ENCODE measurements at regions not wholly inside any gene's neighbourhood (a gene's known extent, or its start where the extent isn't known, plus 50 kb on each side); places are given as distances from the start of the nearest gene placed in this dataset.
"Not testable (repeated sequence)": the region's sequence is repeated elsewhere in the genome, so short reads cannot be mapped to it uniquely, and the experiment has no call there.

DNA sequence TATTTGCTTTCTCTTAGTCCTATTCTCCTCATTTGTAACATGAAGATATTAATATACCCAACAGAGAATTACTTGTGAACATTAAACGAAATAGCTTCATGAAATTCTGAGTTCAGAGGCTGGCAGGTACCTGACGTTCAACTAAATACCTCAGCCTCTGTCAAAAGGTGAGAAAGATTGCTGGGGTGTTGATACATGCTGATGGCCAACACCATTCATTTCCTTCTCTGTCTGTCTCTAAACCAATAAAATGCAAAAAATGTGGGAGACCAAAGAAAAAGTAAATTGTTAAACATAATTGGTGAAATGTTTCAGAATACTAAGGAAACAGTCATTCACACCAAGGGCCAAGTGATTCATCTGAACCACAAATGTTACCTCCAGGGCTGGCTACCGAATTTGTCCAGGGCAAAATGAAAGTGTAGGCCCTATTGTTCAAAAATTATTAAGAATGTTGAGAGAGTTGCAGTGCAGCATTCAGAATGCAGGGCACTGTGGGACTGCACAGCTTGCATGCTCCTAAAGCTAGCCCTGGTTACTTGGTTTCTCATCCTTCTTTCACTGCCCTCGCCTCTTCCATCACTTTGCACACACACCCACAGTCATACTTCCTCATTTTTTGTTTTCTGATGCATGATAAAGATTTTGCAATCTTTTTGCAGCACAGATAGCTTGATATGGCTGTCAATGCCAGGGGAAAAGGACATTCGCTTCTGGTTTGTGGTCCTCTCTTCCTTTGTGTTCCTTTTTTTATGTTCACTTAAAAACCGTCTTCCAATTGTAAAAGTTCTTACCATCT is 414.3 kb upstream of the NR5A2 start:
- intact Hi-C loops (cut with DNase I) = no loop called here
- TF ChIP-seq POLR2AphosphoS5 (IDR thresholded peaks at IDR 0.05; ENCODE audit: insufficient read depth in 1 of 2, low read depth in 1 of 2) (no peak), POLR2A (IDR thresholded peaks at IDR 0.05) (no peak)
- TF ChIP-seq, protein P1, sequence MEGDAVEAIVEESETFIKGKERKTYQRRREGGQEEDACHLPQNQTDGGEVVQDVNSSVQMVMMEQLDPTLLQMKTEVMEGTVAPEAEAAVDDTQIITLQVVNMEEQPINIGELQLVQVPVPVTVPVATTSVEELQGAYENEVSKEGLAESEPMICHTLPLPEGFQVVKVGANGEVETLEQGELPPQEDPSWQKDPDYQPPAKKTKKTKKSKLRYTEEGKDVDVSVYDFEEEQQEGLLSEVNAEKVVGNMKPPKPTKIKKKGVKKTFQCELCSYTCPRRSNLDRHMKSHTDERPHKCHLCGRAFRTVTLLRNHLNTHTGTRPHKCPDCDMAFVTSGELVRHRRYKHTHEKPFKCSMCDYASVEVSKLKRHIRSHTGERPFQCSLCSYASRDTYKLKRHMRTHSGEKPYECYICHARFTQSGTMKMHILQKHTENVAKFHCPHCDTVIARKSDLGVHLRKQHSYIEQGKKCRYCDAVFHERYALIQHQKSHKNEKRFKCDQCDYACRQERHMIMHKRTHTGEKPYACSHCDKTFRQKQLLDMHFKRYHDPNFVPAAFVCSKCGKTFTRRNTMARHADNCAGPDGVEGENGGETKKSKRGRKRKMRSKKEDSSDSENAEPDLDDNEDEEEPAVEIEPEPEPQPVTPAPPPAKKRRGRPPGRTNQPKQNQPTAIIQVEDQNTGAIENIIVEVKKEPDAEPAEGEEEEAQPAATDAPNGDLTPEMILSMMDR (IDR thresholded peaks at IDR 0.05) = no peak
- Histone ChIP-seq H3K27ac (no peak overlapping the region), H3K9me3 (no peaks in the 10 kb centered on the region), H3K27me3 (no peaks in the 10 kb centered on the region), H3K4me1 (no peaks in the 10 kb centered on the region), H3K4me3 (no peak overlapping the region), H3K36me3 (no peaks in the 10 kb centered on the region)
- DNase-seq (ENCODE audit: extremely low spot score in 2 of 2) = no peak

- no peak overlapping the region for H3K4me3 ChIP-seq
- no peaks in the 10 kb centered on the region for H3K27me3 ChIP-seq
- H3K27ac ChIP-seq = no peak overlapping the region
- no peaks in the 10 kb centered on the region for H3K9me3 ChIP-seq
- H3K36me3 ChIP-seq = no peaks in the 10 kb centered on the region
- DNase-seq (ENCODE audit: extremely low spot score in 2 of 2) = no peak
- no peaks in the 10 kb centered on the region for H3K4me1 ChIP-seq
- intact Hi-C loops (cut with DNase I) = no loop called here
- TF ChIP-seq POLR2AphosphoS5 (IDR thresholded peaks at IDR 0.05; ENCODE audit: insufficient read depth in 1 of 2, low read depth in 1 of 2) (no peak), POLR2A (IDR thresholded peaks at IDR 0.05) (no peak)
- TF ChIP-seq, protein P1 (IDR thresholded peaks at IDR 0.05) = no peak
These were observed 410.6 kb upstream of the NR5A2 start for GRCh38 chr1:199616947-199617346.

DNA sequence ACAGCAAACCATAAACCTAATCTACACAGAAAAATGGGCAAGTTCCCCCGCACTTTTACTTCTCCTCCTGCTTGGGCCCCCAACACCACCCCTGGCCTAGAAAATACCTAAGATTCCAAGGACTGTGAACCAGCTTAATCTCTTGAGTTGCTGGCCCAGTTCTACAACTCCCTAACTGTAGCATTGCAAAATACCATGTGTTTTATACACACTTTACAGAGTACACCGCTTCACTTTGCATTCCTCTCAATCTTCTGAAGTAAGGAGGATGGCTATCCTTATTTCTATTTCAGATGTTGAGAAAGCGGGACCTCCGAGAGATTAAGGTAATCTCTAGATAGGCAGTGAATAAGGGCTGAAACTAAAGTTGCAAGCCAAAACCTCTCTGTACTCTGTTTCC is 408.3 kb upstream of the NR5A2 start:
- H3K27me3 ChIP-seq = no peaks in the 10 kb centered on the region
- H3K4me3 ChIP-seq = no peak overlapping the region
- no peaks in the 10 kb centered on the region for H3K36me3 ChIP-seq
- DNase-seq (ENCODE audit: extremely low spot score in 2 of 2) = no peak
- intact Hi-C loops (cut with DNase I) = no loop called here
- H3K27ac ChIP-seq = no peak overlapping the region
- no peaks in the 10 kb centered on the region for H3K4me1 ChIP-seq
- no peaks in the 10 kb centered on the region for H3K9me3 ChIP-seq
- no peak for TF ChIP-seq POLR2AphosphoS5 (IDR thresholded peaks at IDR 0.05; ENCODE audit: insufficient read depth in 1 of 2, low read depth in 1 of 2)
- TF ChIP-seq POLR2A (IDR thresholded peaks at IDR 0.05) = no peak
- TF ChIP-seq, protein P1 (IDR thresholded peaks at IDR 0.05) = no peak

DNA sequence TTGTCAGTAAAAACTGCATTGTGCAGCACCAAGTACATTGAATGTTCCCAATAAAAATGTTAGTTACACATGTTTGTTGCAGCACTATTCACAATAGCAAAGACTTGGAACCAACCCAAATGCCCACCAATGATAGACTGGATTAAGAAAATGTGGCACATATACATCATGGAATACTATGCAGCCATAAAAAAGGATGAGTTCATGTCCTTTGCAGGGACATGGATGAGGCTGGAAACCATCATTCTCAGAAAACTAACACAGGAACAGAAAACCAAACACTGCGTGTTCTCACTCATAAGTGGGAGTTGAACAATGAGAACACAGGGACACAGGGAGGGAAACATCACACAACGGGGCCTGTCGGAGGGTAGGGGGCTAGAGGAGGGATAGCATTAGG is 401.3 kb upstream of the NR5A2 start:
- H3K9me3 ChIP-seq, H3K4me3 ChIP-seq: not testable (repeated sequence)

DNA sequence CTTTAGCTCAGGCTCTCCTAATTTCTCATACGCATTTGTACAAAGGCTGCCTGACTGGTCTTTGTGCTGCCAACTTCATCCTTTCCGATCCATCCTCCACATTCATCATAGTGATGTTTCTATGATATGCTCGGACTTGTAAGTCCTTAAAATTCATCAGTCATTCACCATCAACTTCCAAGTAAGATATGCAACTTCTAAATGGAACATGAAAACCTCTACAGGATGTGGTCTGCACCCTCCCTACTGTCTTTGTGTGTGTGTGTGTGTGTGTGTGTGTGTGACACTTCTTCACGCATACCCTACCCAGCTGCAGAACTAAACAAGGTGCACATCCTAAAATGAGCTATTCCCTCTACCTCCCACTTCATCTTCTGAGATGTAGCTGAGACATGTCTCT is 397.9 kb upstream of the NR5A2 start:
- no peak overlapping the region for H3K27ac ChIP-seq
- intact Hi-C loops (cut with DNase I) = no loop called here
- no peak for TF ChIP-seq POLR2A (IDR thresholded peaks at IDR 0.05)
- TF ChIP-seq, protein P1 (IDR thresholded peaks at IDR 0.05) = no peak
- H3K4me3 ChIP-seq = no peak overlapping the region
- no peaks in the 10 kb centered on the region for H3K9me3 ChIP-seq
- no peaks in the 10 kb centered on the region for H3K36me3 ChIP-seq
- no peaks in the 10 kb centered on the region for H3K27me3 ChIP-seq
- no peaks in the 10 kb centered on the region for H3K4me1 ChIP-seq
- no peak for DNase-seq (ENCODE audit: extremely low spot score in 2 of 2)

More for the DNA sequence above, 401.3 kb upstream of the NR5A2 start:
- H3K27me3 ChIP-seq; H3K4me1 ChIP-seq; H3K27ac ChIP-seq; DNase-seq (ENCODE audit: extremely low spot score in 2 of 2); intact Hi-C loops (cut with DNase I); H3K36me3 ChIP-seq: not testable (repeated sequence)

All from vagina (tissue), 2 donors.